LHCN-M2 (cell line): ENCODE measurements at regions not wholly inside any gene's neighbourhood (a gene's known extent, or its start where the extent isn't known, plus 50 kb on each side); places are given as distances from the start of the nearest gene placed in this dataset.

Source experiments
- DNase-seq: peaks from one replicate; pipeline ENCODE4 v3.0.0-alpha.2; 2012; ENCODE audit warnings: low read depth

DNA sequence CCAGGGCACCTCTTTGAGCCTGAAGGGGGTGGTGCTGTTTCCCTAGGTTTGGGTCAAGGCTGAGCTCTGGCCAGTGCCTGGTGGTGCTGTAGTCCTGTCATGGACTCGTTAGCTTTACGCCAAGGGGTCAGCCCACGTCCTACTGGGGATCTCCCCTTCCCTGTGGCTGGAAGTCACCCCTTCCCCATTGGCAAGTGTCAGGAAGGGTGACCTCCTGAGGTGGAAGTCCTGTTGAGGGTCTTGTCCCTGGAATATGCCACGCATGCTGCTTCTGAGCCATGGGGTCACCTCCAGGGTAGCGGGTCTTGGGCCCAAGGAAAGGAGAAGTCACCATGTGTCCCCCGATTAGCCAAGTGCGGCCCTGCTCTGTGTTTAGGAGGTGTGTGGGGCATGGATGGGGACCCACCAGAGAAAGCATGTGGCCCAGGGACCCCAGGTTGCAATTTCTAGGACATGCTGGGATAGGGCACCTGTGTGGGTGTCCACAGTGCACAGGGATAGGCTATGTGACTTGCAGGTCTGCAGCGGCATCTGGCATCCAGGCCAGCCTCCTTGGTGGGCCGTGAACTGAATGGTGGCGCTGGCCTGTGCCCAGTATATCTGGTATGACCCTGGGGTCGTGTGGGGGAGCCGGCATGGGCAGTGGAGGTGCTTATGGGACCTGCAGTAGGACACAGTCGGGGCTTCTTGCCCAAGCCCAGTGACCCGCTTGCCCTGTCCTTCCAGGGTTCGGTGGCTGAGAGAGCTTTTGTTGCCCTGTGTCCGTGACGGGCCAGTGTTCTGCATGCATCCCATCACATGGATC, 226.7 kb downstream of the SNRPN start:
- no peak for DNase-seq

DNA sequence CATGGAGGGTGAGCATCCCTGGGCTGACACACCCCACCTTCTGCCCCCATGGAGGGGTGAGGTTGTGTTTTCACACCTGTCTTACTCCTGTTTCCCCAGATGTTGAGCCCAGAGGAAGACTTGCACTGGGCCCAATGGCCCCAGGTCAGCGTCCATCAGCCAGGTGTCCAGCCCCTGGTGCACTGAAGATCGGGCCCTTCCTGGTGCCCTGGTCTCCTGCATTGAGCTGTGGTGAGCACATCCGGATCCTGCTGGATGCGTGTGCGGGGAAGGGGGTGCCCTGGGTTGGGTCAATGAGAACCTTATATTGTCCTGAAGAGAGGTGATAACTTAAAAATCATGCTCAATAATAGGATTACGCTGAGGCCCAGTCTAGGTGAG, 227.3 kb downstream of the SNRPN start:
- DNase-seq = no peak

DNA sequence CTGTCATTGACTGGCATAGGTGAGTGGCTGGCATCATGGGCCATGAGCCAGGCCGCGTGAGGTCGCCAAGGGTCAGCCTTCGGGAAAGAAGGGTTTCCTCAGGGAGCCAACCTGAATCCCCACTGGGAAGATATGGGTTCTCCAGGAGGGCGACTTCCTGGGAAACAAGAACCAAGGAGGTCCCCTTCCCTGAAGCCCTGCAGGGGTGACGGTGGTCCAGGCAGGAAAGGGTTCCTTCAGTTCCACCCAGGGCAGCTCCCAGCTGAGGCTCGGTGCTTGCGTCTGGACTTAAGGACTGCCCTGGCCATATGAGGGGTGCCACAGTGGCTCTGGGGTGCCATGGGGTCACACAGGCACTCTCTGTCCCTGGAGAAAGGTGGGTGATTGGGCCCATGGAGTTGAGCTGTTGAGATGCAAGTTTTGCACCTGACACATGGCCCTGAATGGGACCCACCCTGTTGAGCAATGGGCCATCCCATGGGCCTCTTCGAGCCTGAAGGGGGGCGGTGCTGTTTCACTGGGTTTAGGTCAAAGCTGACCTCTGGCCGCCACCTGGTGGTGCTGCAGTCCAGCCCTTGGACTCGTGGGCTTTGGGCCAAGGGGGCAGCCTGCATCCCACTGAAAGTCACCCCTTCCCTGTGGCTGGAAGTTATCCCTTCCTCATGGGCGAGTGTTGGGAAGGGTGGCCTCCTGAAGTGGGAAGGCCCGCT, 228.1 kb downstream of the SNRPN start:
- DNase-seq = no peak

DNA sequence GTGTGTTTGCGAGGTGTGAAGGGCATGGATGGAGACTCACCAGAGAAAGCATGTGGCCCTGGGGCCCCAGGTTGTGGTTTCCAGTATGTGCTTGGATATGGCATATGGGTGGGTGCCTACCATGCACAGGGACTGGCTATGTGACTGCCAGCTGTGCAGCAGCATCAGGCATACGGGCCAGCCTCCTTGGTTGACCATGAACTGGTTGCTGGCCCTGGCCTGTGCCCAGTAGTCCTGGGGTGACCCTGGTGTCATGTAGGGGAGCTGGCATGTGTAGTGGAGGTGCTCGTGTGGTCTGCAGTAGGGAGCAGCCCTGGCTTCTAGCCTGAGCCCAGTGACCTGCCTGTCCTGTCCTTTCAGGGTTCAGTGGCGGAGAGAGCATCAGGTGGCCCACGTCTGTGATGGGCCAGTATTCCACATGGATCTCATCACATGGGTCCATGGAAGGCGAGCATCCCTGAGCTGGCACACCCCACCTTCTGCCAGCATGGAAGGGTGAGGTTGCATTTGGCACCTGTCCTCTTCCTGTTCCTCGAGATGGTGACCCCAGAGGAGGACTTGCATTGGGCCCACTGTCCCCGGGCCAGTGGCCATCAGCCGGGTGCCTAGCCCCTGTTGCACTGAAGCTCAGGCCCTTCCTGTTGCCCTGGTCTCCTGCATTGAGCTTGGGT, 228.9 kb downstream of the SNRPN start:
- no peak for DNase-seq

DNA sequence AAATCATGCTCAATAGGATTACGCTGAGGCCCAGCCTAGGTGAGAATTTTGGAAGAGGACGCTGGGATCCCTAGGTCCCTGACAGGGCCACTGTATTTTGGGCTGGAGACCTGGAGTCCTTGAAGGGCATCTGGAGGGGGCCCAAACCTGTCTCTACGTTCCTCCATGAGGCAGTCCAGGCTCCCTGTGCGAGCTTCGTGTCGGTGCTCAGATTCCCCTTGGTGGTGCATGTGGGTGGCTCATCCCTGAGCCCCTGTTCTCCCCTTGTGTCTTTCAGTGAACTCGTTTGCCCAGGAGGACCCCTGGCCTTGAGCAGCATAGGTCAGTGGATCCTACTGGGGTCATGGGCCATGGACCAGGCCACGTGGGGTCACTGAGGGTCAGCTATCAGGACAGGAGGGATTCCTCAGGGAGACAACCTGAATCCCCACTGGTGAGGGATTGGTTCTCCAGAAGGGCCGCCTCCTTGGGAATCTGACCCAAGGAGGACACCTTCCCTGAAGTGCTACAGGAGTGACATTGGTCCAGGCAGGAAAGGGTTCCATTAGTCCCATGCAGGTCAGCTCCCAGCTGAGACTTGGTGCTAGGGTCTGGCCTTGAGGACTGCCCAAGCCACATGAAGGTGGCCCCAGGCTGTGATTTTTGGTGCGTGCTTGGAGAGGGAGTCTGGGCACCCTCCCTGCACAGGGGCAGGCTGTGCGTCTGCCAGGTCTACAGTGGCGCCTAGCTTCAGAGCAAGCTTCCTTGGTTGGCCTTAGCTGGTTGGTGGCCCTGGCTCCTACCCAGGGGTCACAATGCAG, 229.8 kb downstream of the SNRPN start:
- DNase-seq = no peak

DNA sequence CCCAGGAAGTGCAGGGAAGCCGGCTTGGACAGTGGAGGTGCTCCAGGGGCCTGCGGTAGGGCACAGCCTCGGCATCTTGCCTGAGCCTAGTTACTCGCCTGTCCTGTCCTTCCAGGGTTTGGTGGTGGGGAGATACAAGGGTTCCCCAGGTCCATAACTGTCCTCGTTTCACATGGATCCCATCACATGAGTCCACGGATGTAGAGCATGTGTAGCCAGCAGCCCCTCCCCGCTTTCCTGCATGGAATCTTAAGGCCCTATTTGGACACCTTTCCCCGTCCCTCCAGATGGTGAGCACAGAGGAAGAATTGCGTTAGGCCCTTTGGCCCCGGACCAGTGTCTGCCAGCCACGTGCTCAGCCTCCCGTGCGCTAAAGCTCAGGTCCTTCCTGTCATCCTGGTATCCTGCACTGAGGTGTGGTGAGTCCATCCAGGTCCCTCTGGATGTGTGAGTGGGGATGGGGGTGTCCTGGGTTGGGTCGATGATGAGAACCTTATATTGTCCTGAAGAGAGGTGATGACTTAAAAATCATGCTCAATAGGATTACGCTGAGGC, 230.4 kb downstream of the SNRPN start:
- DNase-seq = no peak

DNA sequence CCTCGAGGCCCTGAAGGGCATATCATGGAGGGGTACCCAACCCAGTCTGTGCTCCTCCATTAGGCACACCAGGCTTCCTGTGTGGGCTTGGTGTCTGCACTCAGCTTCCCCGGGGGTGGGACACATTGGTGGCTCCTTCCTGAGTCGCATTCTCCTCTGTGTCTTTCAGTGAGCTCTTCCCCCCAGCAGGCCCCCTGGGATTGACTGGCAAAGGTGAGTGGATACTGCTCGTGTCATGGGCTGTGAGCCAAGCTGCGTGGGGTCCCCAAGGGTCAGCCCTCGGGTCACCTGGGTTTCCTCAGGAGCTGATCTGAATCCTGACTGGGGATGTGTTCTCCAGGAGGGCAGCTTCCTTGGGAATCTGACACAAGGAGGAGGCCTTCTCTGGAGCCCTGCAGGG, 231.0 kb downstream of the SNRPN start:
- no peak for DNase-seq

DNA sequence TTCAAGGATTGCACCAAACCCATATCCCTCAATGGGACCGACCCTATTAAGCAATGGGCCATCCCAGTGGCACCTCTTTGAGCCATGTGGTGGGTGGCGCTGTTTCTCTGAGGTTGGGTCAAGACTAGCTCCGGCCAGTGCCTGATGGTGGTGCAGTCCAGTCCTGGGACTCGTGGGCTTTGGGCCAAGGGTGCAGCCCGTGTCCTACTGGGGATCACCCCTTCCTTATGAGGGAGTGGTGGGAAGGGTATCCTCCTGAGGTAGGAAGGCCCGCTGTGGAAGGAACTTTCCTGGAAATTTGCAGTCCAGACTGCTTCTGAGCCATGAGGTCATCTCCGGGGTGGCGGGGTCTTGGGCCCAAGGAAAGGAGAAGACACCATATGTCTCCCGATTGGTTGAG, 231.6 kb downstream of the SNRPN start:
- no peak for DNase-seq

DNA sequence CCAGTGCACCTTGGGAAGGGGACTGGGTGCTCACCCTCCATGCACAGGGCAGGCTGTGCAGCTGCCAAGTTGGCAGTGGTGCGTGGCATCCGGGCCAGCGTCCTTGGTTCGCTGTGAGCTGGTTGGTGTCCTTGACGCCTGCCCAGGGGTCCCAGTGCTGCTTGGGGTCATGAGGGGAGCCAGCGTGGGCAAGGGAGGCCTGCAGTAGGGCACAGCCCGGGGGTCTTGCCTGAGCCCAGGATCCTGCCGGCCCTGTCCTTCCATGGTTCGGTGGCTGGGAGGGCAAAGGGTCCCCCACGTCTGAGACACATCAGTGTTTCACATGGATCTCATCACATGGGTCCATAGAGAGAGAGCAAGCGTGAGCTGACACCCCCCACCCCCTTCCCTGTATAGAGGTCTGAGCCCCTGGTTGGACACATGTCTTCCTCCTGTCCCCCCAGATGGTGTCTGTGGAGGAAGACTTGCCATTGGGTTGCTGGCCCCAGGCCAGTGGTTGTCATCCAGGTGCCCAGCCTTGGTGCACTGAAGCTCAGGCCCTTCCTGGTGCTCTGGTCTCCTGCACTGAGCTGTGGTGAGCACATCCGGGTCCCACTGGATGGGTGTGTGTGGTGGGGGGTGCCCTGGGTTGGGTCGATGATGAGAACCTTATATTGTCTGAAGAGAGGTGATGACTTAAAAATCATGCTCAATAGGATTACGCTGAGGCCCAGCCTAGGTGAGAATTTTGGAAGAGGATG, 232.3 kb downstream of the SNRPN start:
- DNase-seq = no peak

DNA sequence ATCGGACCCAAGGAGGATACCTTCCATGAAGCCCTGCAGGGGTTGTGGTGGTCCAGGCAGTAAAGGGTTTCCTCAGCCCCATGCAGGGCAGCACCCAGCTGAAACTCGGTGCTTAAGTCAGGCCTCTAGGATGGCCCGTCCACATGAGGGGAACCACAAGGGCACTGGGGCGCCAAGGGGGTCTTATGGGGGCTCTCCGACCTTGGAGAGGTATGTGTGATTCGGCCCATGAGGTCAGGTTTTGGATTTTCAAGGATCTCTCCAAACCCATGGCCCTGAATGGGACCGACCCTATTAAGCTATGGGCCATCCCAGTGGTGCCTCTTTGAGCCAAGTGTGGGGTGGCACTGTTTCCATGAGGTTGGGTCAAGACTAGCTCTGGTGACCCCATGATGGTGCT, 233.3 kb downstream of the SNRPN start:
- DNase-seq = no peak

DNA sequence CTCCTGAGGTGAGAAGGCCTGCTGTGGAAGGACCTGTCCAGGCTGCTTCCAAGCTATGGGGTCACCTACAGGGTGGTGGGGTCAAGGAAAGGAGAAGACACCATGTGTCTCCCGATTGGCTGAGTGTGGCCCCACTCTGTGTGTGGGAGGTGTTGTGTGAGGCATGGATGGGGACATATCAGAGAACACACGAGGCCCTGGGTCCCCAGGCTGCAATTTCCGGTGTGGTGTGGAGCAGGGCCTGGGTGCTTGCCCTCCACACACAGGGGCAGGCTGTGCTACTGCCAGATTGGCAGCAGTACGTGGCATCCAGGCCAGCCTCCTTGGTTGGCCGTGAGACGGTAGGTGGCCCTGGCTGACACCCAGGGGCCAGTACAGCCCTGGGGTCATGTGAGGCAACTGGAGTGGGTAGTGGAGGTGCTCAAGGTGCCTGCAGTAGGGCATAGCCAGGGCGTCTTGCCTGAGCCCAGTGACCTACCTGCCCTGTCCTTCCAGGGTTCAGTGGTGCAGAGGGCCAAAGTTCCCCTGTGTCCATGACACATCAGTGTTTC, 233.8 kb downstream of the SNRPN start:
- DNase-seq = no peak

DNA sequence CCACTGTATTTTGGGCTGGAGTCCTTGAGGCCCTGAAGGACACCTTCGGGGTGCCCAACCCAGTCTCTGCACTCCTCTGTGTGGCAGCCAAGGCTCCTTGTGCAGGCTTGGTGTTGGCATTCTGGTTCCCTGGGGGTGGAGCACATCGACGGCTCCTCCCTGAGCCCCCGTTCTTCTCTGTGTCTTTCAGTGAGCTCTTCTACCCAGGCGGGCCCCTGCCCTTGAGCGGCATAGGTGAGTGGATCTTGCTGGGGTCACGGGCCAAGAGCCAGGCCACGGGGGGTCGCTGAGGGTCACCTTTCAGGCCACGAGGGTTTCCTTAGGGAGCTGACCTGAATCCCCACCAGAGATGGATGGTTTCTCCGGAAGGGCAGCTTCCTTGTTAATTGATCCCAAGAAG, 234.8 kb downstream of the SNRPN start:
- DNase-seq = no peak

DNA sequence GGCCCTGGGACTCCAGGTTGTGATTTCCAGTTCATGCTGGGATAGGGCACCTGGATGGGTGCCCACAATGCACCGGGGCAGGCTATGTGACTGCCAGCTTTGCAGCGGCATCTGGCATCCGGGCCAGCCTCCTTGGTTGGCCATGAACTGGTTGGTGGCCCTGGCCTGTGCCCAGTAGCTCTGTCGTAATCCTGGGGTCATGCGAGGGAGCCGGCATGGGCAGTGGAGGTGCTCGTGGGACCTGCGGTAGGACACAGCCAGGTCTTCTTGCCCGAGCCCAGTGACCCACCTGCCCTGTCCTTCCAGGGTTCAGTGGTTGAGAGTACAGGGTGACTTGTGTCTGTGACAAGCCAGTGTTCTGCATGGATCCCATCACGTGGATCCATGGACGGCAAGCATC, 237.9 kb downstream of the SNRPN start:
- DNase-seq = no peak

DNA sequence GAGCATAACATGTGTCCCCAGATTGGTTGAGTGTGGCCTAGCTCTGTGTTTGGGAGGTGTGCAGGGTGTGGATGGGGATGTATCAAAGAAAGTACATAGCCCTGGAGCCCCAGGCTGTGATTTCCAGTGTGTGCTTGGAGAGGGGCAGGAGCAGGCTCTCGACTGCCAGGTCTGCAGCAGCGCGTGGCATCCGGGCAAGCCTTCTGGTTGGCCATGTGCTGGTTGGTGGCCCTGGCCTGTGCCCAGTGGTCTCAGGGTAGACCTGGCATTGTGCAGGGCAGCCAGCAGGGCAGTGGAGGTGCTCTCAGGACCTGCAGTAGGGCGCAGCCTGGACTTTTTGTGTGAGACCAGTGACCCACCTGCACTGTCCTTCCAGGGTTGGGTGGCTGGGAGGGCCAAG, 231.5 kb downstream of the UBE3A start:
- DNase-seq = no peak

DNA sequence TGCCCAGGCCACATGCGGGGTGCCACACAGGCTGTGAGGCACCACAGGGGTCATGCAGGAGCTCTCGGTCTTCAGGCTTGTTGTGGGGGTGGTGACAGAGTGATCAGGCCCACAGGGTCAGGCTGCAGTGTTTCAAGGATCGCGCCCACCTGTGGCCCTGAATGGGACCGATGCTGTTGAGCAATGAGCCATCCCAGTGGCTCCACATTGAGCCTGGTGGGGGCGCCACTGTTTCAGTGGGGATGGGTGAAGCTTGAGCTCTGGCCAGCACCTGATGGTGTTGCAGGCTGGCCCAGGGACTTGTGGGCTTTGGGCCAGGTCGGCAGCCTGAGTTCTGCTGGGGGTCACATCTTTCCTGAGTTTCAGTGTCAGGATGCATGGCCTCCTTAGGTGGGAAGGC, 230.1 kb downstream of the UBE3A start:
- DNase-seq = no peak

DNA sequence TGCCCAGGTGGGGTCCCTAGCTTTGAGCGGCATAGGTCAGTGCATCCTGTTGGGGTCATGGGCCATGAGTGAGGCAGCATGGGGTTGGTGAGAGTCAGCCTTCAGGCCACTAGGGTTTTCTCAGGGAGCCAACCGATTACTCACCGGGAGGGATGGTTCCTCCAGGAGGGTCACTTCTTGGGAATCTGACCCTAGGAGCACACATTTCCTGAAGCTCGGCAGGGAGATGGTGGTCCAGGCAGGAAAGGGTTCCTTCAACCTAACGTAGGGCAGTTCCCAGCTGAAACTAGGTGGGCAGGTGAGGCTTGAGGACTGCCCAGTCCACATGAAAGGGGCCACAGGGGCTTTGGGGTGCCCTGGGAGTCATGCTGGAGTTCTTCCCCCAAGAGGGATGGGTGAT, 218.0 kb downstream of the UBE3A start:
- DNase-seq = no peak

DNA sequence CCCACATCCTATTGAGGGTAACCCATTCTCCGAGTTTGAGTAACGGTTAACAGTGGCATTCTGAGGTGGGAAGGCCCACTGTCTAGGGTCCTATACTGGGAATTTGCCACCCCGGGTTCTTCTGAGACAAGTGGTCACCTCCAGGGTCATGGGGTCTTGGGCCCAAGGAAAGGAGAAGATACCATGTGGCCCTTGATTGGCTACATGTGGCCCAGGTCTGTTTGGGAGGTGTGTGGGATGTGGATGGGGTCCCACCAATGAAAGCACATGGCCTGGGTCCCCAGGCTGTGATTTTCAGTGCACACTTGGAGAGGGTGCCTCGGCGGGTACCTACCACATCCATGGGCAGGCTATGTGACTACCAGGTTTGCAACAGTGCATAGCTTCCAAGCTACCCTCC, 214.4 kb downstream of the UBE3A start:
- DNase-seq = no peak

DNA sequence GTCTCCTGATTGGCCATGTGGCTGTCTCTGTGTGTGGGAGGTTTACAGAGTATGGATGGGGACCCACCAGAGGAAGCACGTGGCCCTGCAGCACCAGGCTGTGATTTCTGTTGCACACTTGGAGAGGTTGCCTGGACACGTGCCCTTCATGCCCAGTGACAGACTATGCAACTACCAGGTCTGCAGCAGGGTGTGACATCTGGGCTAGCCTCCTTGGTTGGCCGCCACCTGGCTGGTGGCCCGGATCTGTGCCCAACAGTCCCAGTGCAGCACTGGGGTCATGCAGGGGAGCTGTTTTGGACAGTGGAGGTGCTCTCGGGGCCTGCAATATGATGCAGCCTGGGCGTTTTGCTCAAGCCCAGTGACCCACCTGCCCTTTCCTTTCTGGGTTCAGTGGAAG, 212.5 kb downstream of the UBE3A start:
- DNase-seq = no peak

DNA sequence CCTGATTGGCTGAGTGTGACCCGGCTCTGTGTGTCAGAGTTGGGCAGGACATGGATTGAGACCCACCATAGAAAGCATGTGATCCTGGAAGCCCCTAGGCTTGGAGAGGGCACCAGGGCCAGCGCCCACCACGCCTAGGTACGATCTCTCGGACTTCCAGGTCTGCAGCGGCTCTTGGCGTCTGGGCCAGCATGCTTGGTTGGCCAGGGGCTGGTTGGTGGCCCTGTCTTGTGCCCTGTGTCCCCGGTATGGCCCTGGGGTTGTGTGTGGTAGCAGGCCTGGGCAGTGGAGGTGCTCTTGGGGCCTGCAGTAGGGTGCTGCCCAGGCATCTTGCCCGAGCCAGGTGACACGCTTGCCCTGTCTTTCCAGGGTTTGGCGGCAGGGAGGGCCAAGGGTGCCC, 210.6 kb downstream of the UBE3A start:
- DNase-seq = no peak

DNA sequence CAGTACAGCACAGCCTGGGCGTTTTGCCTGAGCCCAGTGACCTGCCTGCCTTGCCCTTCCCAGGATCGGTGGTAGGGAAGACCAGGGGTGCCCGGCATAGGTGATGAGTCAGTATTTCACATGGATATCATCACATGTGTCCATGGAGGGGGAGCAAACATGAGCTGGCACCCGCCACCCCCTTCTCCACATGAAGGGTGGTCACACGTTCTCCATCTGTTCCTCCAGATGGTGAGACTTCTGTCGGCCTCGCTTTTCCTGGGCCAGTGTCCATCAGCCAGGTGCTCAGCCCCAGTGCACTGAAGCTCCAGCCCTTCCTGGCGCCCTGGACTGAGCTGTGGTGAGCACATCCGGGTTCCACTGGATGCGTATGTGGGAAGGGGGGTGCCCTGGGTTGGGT, 208.4 kb downstream of the UBE3A start:
- DNase-seq = no peak
